CD4-positive, alpha-beta T cell (primary cell): ENCODE measurements at regions not wholly inside any gene's neighbourhood (a gene's known extent, or its start where the extent isn't known, plus 50 kb on each side); places are given as distances from the start of the nearest gene placed in this dataset.

ENCODE experiments used
- ATAC-seq: fragments of 200-7000 bp; cut with Tn5 transposase; one replicate; pipeline ENCODE4 v1.10.0; 2022; ENCODE audit warnings: mild to moderate bottlenecking; ENCODE audit not compliant: poor library complexity
- CTCF ChIA-PET: fragments of 350-600 bp; sonication (Branson Sonifier 250); formaldehyde crosslinking; loops from one replicate; lab custom pipeline; 2021; ENCODE audit warnings: antibody characterized with exemption, inconsistent platforms; lab: Charles Lee
- POLR2A ChIA-PET: fragments of 350-600 bp; sonication (Branson Sonifier 250); formaldehyde crosslinking; loops from one replicate; lab custom pipeline; 2021; ENCODE audit warnings: antibody characterized with exemption, inconsistent platforms; lab: Charles Lee
- DNase-seq, 14 experiments: peaks; one replicate each; pipeline ENCODE4 v3.0.0-alpha.2; 2013 to 2020; ENCODE audit warnings: mixed read lengths in 2 of 14
- H3K27ac ChIP-seq, 2 donors: one replicate each; pipeline versions ENCODE4 v1.5.1 to v1.7.0; 2013; ENCODE audit warnings: low read length in 2 of 2, low read depth in 1 of 2, mild to moderate bottlenecking in 1 of 2
- H3K27me3 ChIP-seq, 2 experiments: 1 replicate in 1 of 2; 2 replicates in 1 of 2; pipeline versions ENCODE4 v1.6.1 to v1.7.0; 2013; ENCODE audit warnings: low read length in 2 of 2, control low read depth in 1 of 2, mild to moderate bottlenecking in 1 of 2, moderate library complexity in 1 of 2; ENCODE audit not compliant: insufficient read depth in 2 of 2, control insufficient read depth in 1 of 2
- H3K36me3 ChIP-seq: one replicate; pipeline ENCODE4 v1.6.1; 2013; ENCODE audit warnings: low read length, control low read depth; ENCODE audit not compliant: insufficient read depth
- H3K4me1 ChIP-seq: one replicate; pipeline ENCODE4 v1.6.1; 2013; ENCODE audit warnings: low read length, control low read depth; ENCODE audit not compliant: insufficient read depth
- H3K4me3 ChIP-seq: one replicate; pipeline ENCODE4 v1.5.1; 2013; ENCODE audit warnings: mild to moderate bottlenecking, low read length, moderate library complexity
- H3K9me3 ChIP-seq, 2 experiments: 1 replicate in 1 of 2; 2 replicates in 1 of 2; pipeline versions ENCODE4 v1.6.1 to v1.7.0; 2013; ENCODE audit warnings: low read length in 2 of 2, mild to moderate bottlenecking in 2 of 2, control low read depth in 1 of 2, moderate library complexity in 1 of 2; ENCODE audit not compliant: control insufficient read depth in 1 of 2, insufficient read depth in 1 of 2
- H3K27ac Mint-ChIP-seq: one replicate; pipeline ENCODE4 v1.8.0; 2020; ENCODE audit warnings: mixed read lengths
- H3K27me3 Mint-ChIP-seq: one replicate; pipeline ENCODE4 v1.8.0; 2021; ENCODE audit warnings: mixed read lengths
- H3K36me3 Mint-ChIP-seq: one replicate; pipeline ENCODE4 v1.8.0; 2021; ENCODE audit warnings: low read depth, mixed read lengths
- H3K4me1 Mint-ChIP-seq: one replicate; pipeline ENCODE4 v1.8.0; 2021; ENCODE audit warnings: low read depth, mixed read lengths
- H3K4me3 Mint-ChIP-seq: one replicate; pipeline ENCODE4 v1.8.0; 2020; ENCODE audit warnings: mild to moderate bottlenecking, mixed read lengths
- H3K9me3 Mint-ChIP-seq: one replicate; pipeline ENCODE4 v1.8.0; 2020; ENCODE audit warnings: mixed read lengths
- CTCF ChIP-seq: fragments of 200-600 bp; IDR thresholded peaks from one replicate; pipeline ENCODE4 v1.8.0; 2022; ENCODE audit warnings: antibody characterized with exemption, mild to moderate bottlenecking
- intact Hi-C, 2 experiments: fragments of 100-400 bp; cut with DNase I in 1 of 2; cut with micrococcal nuclease in 1 of 2; formaldehyde crosslinking; loops; one replicate each; pipeline versions ENCODE4 v1.15.1 to v1.9.0; 2023 to 2025; cut with DNase I, micrococcal nuclease

- no peaks in the 10 kb centered on the region for H3K36me3 ChIP-seq
Observed at GRCh38 chr6:100181309-100181708, 187.3 kb upstream of the MCHR2 start.

GRCh38 chr6:100179576-100179975, 185.6 kb upstream of the MCHR2 start:
- no peak overlapping the region for H3K4me3 Mint-ChIP-seq
- peaks cover 14% of the 10 kb centered on the region for H3K27me3 Mint-ChIP-seq
- ChIA-PET POLR2A (no interaction called here), CTCF (interaction anchor here (1.3 kb wide), 1 partner anchor 9 kb away, joined by 4 read pairs; no protein-coding TSS in a partner anchor)
- TF ChIP-seq CTCF: no peak
- H3K27ac Mint-ChIP-seq: no peak overlapping the region
- intact Hi-C loops: no loop called here
- H3K27me3 ChIP-seq: no peaks in the 10 kb centered on the region
- no peak overlapping the region for H3K4me3 ChIP-seq
- H3K27ac ChIP-seq: no peak overlapping the region
- no peaks in the 10 kb centered on the region for H3K4me1 ChIP-seq
- no peak for ATAC-seq
- no peak for DNase-seq
- H3K9me3 ChIP-seq: no peaks in the 10 kb centered on the region
- H3K36me3 Mint-ChIP-seq: no peaks in the 10 kb centered on the region
- H3K9me3 Mint-ChIP-seq: no peaks in the 10 kb centered on the region
- no peaks in the 10 kb centered on the region for H3K4me1 Mint-ChIP-seq
- H3K36me3 ChIP-seq: no peaks in the 10 kb centered on the region

More at GRCh38 chr6:100181309-100181708, 187.3 kb upstream of the MCHR2 start:
- Mint-ChIP-seq H3K36me3 (no peaks in the 10 kb centered on the region), H3K9me3 (no peaks in the 10 kb centered on the region), H3K4me1 (no peaks in the 10 kb centered on the region), H3K27me3 (peaks cover 11% of the 10 kb centered on the region), H3K27ac (no peak overlapping the region), H3K4me3 (no peak overlapping the region)
- intact Hi-C loops: no loop called here
- ChIA-PET POLR2A (no interaction called here), CTCF (no interaction called here)
- no peak overlapping the region for H3K4me3 ChIP-seq
- no peak for DNase-seq
- H3K4me1 ChIP-seq: no peaks in the 10 kb centered on the region
- no peak for ATAC-seq
- no peaks in the 10 kb centered on the region for H3K9me3 ChIP-seq
- no peak for TF ChIP-seq CTCF
- no peaks in the 10 kb centered on the region for H3K27me3 ChIP-seq
- no peak overlapping the region for H3K27ac ChIP-seq

GRCh38 chr6:100177956-100178355, 183.9 kb upstream of the MCHR2 start:
- no peak overlapping the region for H3K4me3 Mint-ChIP-seq
- intact Hi-C loops: no loop called here

More at GRCh38 chr6:100177956-100178355, 183.9 kb upstream of the MCHR2 start:
- no peak overlapping the region for H3K4me3 ChIP-seq
- no peaks in the 10 kb centered on the region for H3K27me3 ChIP-seq
- Mint-ChIP-seq H3K9me3 (no peaks in the 10 kb centered on the region), H3K36me3 (no peaks in the 10 kb centered on the region), H3K27ac (no peak overlapping the region), H3K27me3 (peaks cover 12% of the 10 kb centered on the region), H3K4me1 (no peaks in the 10 kb centered on the region)
- no peak overlapping the region for H3K27ac ChIP-seq
- POLR2A ChIA-PET: no interaction called here
- no peaks in the 10 kb centered on the region for H3K4me1 ChIP-seq
- no peak for ATAC-seq
- CTCF ChIA-PET: no interaction called here
- H3K36me3 ChIP-seq: no peaks in the 10 kb centered on the region
- no peak for DNase-seq
- H3K9me3 ChIP-seq: no peaks in the 10 kb centered on the region
- no peak for TF ChIP-seq CTCF
